ENCODE measurements at regions not wholly inside any gene's neighbourhood (a gene's known extent, or its start where the extent isn't known, plus 50 kb on each side); places are given as distances from the start of the nearest gene placed in this dataset.

- Histone ChIP-seq H3K9me3 (ENCODE audit: low read length) (no peaks in the 10 kb centered on the region), H3K9me2 (ENCODE audit: insufficient read depth, low read length) (no peaks in the 10 kb centered on the region), H3K4me3 (ENCODE audit: low read length) (no peak overlapping the region), H3K79me2 (replicated peaks; ENCODE audit: insufficient read depth, low read length) (no peaks in the 10 kb centered on the region), H3K4me2 (ENCODE audit: low read length) (no peak overlapping the region), H4K20me1 (ENCODE audit: insufficient read depth) (no peaks in the 10 kb centered on the region), H3K27ac (ENCODE audit: low read length) (no peak overlapping the region), H3K27me3 (ENCODE audit: insufficient read depth, low read depth, low read length) (no peaks in the 10 kb centered on the region), H3K36me3 (ENCODE audit: insufficient read depth, low read length) (no peaks in the 10 kb centered on the region), H3K9ac (ENCODE audit: low read length) (no peak overlapping the region), H2AFZ (ENCODE audit: low read depth, low read length) (no peak overlapping the region), H3F3A (ENCODE audit: insufficient read depth, low read length, poor library complexity, severe bottlenecking) (no peaks in the 10 kb centered on the region)
- TF ChIP-seq EP300 (conservative IDR thresholded peaks at IDR 0.05; ENCODE audit: poor library complexity, severe bottlenecking) (no peak), RAD21 (conservative IDR thresholded peaks at IDR 0.05) (no peak), POLR2AphosphoS5 (IDR thresholded peaks at IDR 0.05) (no peak), TAF1 (IDR thresholded peaks at IDR 0.05; ENCODE audit: low read depth) (no peak), REST (IDR thresholded peaks at IDR 0.05; ENCODE audit: borderline replicate concordance) (no peak), CTCF (IDR thresholded peaks at IDR 0.05; ENCODE audit: poor library complexity, severe bottlenecking) (no peak), EZH2 (IDR thresholded peaks at IDR 0.05; ENCODE audit: borderline replicate concordance, insufficient read depth, low read length, poor library complexity, severe bottlenecking) (no peak), MXI1 (conservative IDR thresholded peaks at IDR 0.05; ENCODE audit: poor library complexity, severe bottlenecking) (no peak), SMC3 (conservative IDR thresholded peaks at IDR 0.05; ENCODE audit: poor library complexity) (no peak)
Observed at GRCh38 chr22:22050141-22050775, 67.7 kb upstream of the TOP3B start.

- H3K79me2 ChIP-seq (replicated peaks; ENCODE audit: insufficient read depth, low read length), result no peaks in the 10 kb centered on the region
- no peak overlapping the region for H3K27ac ChIP-seq (ENCODE audit: low read length)
- no peaks in the 10 kb centered on the region for H3F3A ChIP-seq (ENCODE audit: insufficient read depth, low read length, poor library complexity, severe bottlenecking)
- no peaks in the 10 kb centered on the region for H3K36me3 ChIP-seq (ENCODE audit: insufficient read depth, low read length)
- no peak overlapping the region for H3K4me2 ChIP-seq (ENCODE audit: low read length)
- H3K9ac ChIP-seq (ENCODE audit: low read length), result no peak overlapping the region
- no peaks in the 10 kb centered on the region for H3K27me3 ChIP-seq (ENCODE audit: insufficient read depth, low read depth, low read length)
- H3K9me3 ChIP-seq (ENCODE audit: low read length), result no peaks in the 10 kb centered on the region
- TF ChIP-seq CTCF (IDR thresholded peaks at IDR 0.05; ENCODE audit: poor library complexity, severe bottlenecking), result no peak
- TF ChIP-seq REST (IDR thresholded peaks at IDR 0.05; ENCODE audit: borderline replicate concordance), result no peak
- TF ChIP-seq EP300 (conservative IDR thresholded peaks at IDR 0.05; ENCODE audit: poor library complexity, severe bottlenecking), result no peak
- TF ChIP-seq TAF1 (IDR thresholded peaks at IDR 0.05; ENCODE audit: low read depth), result no peak
- no peak for TF ChIP-seq MXI1 (conservative IDR thresholded peaks at IDR 0.05; ENCODE audit: poor library complexity, severe bottlenecking)
- no peak for TF ChIP-seq RAD21 (conservative IDR thresholded peaks at IDR 0.05)
- TF ChIP-seq POLR2AphosphoS5 (IDR thresholded peaks at IDR 0.05), result no peak
- TF ChIP-seq SMC3 (conservative IDR thresholded peaks at IDR 0.05; ENCODE audit: poor library complexity), result no peak
- TF ChIP-seq EZH2 (IDR thresholded peaks at IDR 0.05; ENCODE audit: borderline replicate concordance, insufficient read depth, low read length, poor library complexity, severe bottlenecking), result no peak
- H3K9me2 ChIP-seq (ENCODE audit: insufficient read depth, low read length), result no peaks in the 10 kb centered on the region
- no peak overlapping the region for H2AFZ ChIP-seq (ENCODE audit: low read depth, low read length)
- H4K20me1 ChIP-seq (ENCODE audit: insufficient read depth), result no peaks in the 10 kb centered on the region
- H3K4me3 ChIP-seq (ENCODE audit: low read length), result no peak overlapping the region
Observed at GRCh38 chr22:22049684-22050083, 67.1 kb upstream of the TOP3B start.
